GM21717 (cell line): ENCODE measurements at regions not wholly inside any gene's neighbourhood (a gene's known extent, or its start where the extent isn't known, plus 50 kb on each side); places are given as distances from the start of the nearest gene placed in this dataset.

Experiments used
- ATAC-seq: cut with Tn5 transposase; IDR thresholded peaks from one replicate; pipeline ENCODE4 v1.9.1; 2021; ENCODE audit warnings: mild to moderate bottlenecking, moderate library complexity; ENCODE audit not compliant: unreplicated experiment

DNA sequence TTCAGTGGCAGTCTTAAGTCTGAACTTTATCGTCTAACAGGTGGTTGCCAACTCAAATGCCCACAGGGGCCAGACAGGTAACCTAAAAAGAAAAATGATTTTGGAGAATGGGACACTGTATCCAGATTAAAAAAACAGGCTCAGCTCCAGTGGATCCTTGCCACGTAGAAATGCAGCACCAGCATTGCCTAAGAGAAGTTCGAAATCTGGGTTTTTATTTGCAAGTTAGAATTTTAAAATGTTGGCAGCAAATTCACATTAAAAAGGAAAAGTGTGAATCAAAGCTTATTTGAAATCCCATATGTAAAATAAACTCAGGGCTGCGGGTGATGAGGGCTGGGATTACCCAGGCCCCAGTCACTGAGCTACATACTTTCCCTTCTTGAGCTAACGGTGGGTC is 408.5 kb upstream of the SUCLG2 start:
- ATAC-seq, result no peak

DNA sequence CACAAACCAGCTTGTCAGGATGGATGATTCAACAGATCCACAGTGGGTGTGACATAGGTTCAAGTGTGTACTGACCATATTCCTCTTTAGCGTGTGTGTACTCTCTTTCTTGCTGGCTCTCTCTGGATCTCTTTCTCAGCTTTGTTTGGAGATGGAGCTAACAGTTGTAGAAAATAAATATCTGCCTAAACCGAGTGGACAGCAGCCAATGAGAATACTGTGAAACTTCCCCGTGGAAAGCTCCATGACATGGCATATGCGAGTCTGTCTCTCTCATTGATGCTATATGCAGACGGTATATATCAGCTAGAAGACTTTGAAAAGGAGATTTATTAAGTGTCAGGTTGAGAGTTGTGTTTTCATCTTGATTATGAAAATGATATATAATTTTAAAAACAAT is 406.5 kb upstream of the SUCLG2 start:
- no peak for ATAC-seq

DNA sequence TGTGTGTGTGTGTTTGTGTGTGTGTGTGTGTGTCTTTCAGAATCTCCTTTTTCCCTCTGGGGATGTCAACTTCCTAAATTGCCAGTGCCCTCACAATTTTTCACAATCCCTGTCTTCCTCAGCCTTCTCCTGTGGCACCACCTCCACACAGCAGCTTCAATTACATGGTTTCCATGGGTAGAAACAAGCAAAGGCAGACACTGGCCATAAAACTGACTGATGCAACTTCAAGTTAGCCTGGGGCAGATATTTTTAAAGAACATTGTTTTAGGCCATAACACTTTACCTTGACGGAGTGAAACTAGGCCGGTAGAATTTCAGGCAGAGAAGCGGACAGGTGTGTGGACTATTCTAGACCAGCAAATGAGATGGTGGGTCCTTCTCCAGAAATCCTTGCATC is 405.8 kb upstream of the SUCLG2 start:
- ATAC-seq, result no peak

DNA sequence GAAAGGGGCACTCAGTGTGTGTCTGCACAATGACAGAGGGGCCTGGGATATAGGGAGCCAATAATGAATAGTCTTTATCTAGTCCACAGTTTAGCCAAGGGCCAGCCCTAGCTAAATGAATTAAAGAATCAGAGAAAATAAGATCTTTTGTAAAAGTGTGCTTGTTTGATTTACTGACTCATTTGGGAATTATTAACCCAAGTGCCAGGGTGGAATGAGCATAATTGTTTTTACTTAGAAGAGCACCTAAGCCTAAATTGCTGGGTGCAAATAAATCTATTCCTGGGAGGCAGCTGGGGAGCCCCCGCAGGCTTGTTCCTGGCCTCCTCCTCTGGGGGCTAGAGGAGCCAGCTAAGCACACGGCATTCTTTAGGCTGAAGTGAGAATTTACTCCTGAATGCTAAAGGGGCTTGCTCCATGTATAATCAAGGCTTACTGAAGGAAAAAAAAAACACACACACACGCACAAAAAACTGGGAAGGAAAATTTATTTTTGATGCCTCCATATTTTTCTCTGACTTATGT is 405.3 kb upstream of the SUCLG2 start:
- no peak for ATAC-seq

DNA sequence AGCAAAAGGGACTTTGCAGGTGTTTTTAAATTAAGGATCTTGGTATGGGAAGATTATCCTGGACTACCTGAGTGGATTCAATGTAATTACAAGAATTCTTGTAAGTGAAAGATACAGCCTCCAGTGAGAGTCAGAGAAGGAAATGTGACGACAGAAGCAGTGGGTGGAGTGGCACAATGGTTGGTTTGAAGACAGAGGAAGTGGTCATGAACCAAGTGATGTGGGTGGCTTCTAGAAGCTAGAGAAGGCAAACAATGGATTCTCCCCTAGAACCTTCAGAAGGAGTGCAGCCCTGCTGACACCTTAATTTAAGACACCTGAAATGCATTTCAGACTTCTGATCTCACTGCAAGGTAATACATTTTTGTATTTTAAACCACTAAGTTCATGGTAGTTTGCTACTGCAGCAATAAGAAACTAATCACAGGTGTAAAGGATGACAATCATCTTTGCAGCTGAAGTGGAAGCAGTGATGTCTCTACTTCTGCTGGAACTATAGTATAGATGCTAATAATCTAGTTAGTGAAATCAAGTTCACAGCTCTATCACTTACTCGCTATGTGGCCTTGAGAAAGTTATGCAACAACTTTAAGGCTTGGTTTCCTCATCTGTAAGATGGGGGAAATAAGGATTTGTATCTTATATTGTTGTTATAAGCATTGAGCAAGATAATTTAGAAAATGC is 403.4 kb upstream of the SUCLG2 start:
- no peak for ATAC-seq

DNA sequence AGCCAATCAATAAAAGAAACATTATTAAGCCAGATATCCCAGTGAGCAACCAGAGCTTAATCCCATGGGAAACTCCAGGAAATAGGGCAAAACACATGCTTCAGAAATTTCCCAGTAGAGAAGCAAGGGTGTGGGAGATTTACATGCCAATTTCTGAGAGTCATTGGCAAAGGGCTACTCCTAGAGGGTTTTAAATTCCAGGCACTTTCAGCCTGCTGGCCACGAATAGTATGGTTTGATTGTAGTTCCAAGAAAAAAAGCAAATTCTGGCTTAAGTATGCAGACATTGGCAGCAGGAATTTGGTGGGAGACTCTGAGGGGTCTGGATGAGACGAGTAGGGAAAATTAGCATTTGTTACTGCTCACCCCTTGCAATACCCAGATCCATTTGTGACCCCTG is 402.1 kb upstream of the SUCLG2 start:
- no peak for ATAC-seq

DNA sequence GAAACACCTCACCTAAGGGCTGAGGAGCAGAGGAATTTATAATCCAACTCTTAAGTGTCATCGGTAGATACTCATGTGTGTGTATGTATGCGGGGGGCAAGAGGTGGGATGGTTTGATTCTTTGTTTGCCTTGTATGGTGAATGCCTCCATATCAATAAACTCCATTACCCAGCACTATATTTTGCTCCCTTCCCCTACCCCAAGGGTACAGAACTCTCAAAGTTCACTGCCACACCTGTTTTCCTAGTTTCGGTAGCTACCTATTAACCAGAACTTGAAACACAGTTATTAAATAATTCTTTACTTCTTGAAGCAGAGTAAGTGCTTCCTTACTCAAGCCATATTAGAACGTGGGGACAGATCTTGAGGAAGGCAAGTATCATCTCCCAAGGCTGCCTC is 400.8 kb upstream of the SUCLG2 start:
- no peak for ATAC-seq

DNA sequence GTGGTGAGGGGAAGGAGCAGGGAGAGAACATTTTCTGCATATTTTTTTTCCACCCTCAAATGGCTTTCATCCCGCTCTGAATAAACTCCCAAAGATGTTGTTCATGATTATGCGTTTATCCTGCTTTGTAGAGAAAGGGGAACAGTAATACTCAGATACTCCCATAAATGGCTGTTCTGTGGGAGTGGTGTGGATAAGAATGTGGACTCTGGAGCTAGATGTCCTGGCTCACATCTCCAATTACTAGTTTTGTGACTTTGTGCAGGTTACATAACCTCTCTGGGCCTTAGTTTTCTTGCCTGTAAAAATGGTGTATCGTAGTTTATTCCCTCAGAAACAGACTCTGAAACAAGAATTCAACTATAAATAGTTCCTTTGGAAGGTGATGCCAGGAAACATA is 395.4 kb upstream of the SUCLG2 start:
- no peak for ATAC-seq

DNA sequence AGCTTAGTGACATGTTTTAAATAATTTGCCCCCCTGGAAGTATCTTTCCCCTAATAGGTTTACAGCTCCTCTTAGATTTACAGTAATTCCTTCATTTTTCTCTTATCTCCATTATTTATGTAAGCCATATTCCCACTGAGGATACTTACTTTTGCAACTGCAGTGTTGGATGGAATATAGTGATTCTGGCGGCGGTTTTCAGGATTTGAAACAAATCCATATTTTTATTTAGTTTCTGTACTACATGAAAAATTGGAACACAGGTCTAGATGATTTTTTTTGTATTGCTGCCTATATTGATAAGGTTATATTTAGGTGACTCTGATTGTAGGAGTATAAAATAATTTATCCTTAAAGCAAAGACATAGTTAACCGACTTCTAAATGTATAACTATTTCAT is 391.6 kb upstream of the SUCLG2 start:
- ATAC-seq, result no peak

DNA sequence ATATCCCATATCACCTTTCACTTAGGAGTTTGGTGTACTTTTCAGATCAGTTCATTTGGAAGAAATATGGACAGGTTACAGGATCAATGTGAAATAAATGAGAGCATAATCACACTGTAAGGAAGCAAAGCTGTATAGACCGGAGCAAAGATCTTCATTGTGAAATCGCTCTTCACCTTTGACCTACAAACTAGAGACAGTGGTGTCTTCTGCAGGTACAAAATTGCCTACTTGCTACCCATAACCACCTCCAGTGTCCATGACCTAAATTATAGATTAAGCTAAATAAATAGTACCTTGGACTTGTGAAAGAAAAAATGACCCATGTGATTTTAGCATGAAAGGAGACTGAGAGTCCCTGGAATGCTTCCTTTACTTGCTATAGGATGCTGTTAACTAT is 379.5 kb upstream of the SUCLG2 start:
- no peak for ATAC-seq

DNA sequence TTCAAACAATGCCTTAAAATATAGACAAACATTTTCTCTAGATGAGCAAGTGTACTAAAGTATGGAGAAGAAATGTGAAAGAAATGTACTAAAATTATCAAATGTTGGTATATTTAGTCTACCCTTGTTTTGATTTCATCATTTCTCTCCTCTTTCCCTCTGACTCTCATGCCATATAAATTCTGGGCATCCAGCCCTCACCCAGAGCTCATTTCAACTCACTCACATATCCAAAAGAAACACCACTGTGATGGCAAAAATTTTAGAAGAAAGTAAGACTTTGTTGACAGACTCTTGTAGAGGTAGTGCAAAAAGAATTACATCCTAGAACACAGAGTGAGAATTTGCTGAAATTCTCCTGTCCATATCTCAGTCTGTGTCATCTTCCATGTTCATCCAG is 377.8 kb upstream of the SUCLG2 start:
- no peak for ATAC-seq

DNA sequence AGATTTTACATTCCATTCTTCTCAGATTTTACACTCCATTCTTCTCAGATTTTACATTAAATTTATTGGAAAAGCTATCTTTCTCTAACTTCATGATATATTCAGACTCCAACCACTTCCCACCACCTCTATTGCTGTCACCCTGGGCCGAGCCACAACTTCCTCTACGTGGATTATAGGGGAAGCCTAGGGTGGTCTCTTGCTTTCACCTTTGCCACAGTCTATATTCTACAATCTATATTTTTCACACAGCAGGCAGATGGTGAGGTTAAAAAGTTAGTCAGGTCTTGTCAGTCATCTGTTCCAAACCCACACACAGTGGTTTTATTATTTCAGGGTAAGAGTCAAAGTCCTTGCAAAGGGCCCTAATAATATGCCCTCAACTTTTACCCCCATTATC is 370.8 kb upstream of the SUCLG2 start:
- no peak for ATAC-seq

DNA sequence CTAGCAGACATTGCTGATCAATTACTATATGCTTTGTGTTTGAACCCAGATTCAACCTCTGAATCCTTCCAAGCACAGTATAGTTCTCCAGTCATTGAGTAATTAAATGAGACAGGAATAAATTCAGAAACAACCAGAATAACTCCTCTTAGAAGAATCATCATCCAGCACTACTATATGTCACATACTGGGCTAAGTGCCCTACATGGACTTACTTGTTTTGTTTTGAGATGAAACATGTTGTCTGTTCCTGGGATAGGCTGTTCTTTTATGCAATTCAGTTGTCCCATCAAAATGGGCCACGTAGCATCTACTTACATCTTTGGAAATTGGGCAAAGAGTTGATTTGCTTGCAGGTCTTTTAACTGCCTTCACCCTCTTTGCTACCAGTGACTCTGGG is 365.5 kb upstream of the SUCLG2 start:
- no peak for ATAC-seq

DNA sequence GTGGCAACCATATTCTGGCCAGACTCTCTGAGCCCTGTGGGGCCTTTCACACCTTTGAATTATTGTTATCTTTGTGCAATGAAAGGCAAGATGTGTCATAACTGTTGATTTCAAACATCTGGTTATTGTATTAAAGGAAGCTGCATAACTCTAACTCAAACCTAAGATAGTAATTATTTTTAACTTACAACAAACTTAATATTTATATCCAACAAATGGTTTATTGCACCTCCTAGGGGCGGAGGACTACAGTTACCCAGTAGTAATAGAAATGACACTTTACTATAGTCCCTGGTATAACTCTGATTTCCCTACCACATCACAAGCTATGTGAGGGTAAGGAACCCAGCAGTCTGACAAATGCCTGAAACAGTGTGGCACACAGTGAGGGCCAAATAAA is 363.9 kb upstream of the SUCLG2 start:
- ATAC-seq, result no peak

DNA sequence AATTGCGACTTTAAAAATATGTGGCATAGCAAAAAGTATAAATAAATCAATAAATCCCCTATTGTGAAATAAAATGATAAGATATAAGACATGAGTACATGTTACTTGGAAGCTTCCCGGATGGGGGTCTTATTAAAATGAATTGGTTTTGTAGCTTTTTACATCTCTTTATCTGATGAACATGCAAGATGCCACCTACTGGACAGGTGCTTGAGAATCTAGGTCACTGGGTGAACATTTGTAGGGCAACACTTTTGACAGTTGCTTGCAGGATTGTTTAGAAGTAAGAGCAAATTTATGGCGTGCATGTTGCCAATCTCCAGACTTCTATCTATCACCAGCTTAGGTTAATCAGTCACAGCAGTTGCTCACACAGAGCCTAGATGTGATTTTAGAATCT is 362.7 kb upstream of the SUCLG2 start:
- no peak for ATAC-seq

DNA sequence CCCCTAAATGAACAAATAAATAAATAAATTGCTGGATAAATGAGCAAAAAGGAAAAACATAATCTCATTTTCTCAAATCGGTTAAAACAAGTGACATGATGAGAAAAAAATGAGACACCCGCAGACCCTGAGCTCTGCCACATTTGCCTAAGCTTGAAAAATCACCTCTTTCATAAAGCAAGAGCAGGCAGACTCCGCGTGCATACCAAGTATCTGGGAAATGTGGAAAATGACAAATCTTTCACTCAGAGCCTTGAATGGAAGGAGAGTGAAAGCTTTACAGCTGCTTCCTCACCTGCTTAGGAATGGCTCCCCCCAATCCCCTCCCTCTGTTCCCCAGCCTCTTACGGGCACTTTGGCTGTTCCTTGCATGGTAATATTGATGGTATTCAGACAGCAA is 355.5 kb upstream of the SUCLG2 start:
- ATAC-seq, result no peak

DNA sequence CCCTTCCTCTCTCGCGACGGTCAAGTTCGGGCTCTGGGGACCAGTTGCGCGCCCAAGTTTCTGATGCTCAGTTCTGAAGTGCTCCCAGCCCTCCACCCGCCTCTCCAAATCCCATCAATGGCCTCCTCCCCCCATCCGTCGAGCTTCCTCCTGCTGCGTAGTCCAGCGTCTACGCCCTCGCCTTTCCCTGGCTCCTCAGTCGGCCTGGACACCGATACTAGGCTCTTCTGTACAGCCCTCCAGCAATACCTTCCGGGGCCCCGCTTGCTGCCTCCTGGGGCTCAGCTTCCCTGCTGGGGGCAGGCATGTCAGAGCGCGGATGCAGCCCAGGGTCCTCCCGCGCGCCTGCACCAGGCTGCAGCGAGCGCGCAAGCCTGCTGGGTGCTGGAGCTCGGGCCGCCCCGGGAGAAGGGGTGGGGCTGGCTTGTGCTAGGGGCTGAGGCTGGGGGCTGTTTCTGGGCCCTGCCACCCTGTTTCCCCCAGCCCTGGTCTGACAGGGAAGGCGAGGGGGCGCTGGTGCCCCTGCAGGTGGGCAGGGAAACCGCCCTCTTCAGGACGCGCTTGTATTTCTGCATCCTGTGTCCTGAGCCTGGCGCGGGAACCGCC is 353.3 kb upstream of the SUCLG2 start:
- no peak for ATAC-seq

DNA sequence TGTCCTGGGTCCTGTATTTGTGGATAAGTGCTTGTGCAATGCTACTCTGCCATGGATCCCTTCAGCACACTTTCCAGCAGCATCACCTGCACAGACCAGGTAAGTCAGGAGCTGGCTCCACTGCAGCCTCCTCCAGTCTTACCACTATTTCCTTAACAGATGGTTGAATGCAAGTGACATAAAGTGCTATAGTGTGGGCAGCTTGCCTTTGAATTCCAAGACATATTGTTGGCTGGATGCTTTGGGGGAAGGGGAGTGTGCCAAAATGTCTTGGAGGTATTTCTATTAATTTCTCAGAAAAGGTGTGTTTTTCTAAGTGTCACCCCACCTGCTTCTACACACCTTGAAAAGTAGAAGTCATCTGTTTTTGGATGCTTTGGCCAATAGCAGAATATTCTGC is 352.2 kb upstream of the SUCLG2 start:
- no peak for ATAC-seq

DNA sequence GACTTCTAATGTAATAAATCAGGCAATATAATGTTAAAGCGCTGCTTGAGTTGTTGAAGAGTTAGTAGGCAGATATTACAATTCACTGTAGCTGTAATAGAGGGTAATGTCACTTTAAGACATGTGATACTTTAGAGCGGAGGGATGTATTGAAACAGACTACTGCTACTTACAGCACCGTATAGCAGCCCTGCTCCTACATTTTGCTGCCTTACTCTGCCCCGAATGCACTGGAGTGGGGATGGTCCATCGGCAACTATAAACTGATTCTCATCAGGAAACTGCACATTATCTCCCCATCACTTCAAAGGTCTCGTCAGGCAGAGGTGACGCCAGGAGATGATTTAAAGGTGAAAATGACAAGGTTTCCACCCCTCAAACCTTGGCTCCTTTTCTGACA is 349.7 kb upstream of the SUCLG2 start:
- ATAC-seq, result no peak

DNA sequence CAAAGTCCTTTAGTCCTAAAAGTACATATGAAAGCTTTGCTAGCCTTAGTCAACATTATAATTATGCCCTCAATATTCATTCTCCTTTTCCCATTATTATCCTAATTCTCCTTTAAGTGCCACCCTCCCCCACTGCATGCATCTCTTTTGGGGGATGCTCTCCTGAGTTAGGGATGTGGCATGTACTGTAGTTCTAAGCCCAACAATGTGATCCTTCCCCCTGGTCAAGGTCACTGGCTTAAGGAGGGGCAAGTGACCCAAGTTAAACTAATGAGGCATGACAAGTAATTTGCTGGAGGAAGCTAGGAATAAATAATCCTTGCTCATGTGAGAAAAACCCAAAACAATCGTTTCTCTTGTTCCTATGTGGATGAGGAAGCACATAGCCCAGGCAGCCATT is 343.9 kb upstream of the SUCLG2 start:
- no peak for ATAC-seq

DNA sequence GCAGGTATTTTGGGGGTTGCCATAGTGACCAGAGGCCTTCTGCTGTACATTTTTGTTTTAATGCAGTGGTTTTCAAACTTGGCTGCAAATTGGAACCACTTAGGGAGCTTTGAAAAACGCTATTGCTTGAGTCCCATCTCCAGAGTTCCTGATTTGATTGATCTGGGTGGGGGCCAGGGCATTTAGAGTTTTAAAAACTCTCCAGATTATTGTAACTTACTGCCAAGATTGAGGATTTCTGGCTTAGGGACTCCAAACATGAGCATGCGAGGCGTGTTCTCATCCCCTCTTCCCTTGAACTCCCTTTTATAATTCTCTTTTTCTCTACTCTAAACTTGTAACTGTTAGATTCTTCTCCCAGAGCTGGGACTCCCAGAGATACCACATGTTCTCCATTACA is 340.8 kb upstream of the SUCLG2 start:
- ATAC-seq, result no peak

DNA sequence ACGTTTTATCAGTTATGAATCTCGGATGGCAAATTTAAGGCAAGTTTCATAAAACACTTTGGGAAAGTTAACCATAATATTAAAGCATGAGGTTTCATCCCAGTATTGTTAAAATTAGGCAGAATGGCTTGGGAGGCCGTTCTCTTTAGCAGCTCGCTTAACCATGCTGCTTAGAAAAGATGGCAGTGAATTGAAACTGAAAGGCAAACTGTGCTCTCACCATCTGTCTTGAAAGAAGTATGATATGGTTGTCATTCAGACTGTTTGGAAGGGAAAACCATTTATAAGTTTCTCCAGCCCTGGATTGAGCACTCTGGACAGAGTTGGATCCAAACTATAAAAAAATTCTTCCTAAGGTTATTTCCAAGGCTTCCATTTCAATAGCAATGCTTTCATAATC is 332.3 kb upstream of the SUCLG2 start:
- ATAC-seq, result no peak

DNA sequence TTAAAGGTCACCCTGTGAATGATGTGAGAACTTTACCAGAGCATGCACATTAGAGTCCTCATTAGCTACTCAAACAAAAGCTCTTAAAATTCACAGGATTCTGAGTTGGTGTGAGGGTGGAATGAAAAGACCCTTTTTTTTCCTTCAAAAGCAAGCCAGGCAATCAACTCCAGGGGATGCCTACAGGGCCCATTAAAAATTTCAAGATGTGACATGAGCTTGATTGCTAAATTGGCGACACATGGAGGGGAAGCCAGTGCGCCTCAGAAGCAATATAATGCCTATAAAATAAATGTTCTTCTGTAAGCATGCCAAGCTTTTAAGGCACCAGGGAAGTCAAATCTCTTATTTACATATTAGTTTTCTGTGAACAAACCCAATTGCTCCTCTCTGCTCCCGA is 328.8 kb upstream of the SUCLG2 start:
- no peak for ATAC-seq
